ENCODE measurements at regions not wholly inside any gene's neighbourhood (a gene's known extent, or its start where the extent isn't known, plus 50 kb on each side); places are given as distances from the start of the nearest gene placed in this dataset.

- CTCF ChIA-PET: interaction anchor here (1.0 kb wide), 1 partner anchor 93 kb away, joined by 3 read pairs; no protein-coding TSS in a partner anchor
- Histone ChIP-seq H3K9ac (ENCODE audit: low read length) (no peak overlapping the region), H2AFZ (ENCODE audit: low read depth, low read length, poor library complexity, severe bottlenecking) (no peak overlapping the region), H3K79me2 (ENCODE audit: insufficient read depth, low read length) (no peaks in the 10 kb centered on the region), H3K27me3 (ENCODE audit: insufficient read depth, low read length) (no peaks in the 10 kb centered on the region), H3K4me1 (ENCODE audit: control insufficient read depth in 1 of 2, insufficient read depth in 2 of 2, low read length in 2 of 2) (no peaks in the 10 kb centered on the region), H3K4me3 (replicated peaks in 1 of 2; ENCODE audit: low read depth in 1 of 2, low read length in 2 of 2) (no peak overlapping the region), H3K27ac (ENCODE audit: low read depth, low read length) (no peak overlapping the region), H4K20me1 (ENCODE audit: insufficient read depth) (no peaks in the 10 kb centered on the region), H3K36me3 (ENCODE audit: control insufficient read depth in 1 of 2, insufficient read depth in 2 of 2, low read length in 2 of 2) (no peaks in the 10 kb centered on the region), H3K9me3 (ENCODE audit: control insufficient read depth in 1 of 2, insufficient read depth in 1 of 2, low read depth in 1 of 2, low read length in 2 of 2) (no peaks in the 10 kb centered on the region), H3K9me2 (ENCODE audit: insufficient read depth) (no peaks in the 10 kb centered on the region), H3K4me2 (ENCODE audit: low read length) (no peak overlapping the region)
- TF ChIP-seq TCF7L2 (IDR thresholded peaks at IDR 0.05; ENCODE audit: borderline replicate concordance, extremely low read depth, insufficient read depth, insufficient read length): no peak
- no peak for TF ChIP-seq CEBPB (IDR thresholded peaks at IDR 0.05; ENCODE audit: low read depth)
- no peak for TF ChIP-seq MAX (IDR thresholded peaks at IDR 0.05)
- POLR2A ChIA-PET: no interaction called here
- RAD21 ChIA-PET (ENCODE audit: low non-redundant PET in 1 of 2, low total read pairs in 2 of 2, uncharacterized antibody in 2 of 2, unreplicated experiment in 2 of 2): no interaction called here
- intact Hi-C loops (cut with micrococcal nuclease): no loop called here
- no TSS peak for BruUV-seq (replicated peaks)
- no peak for ATAC-seq
- DNase-seq (ENCODE audit: low read depth, low spot score): no peak
Measured at GRCh38 chr10:113469796-113470195, 83.1 kb upstream of the HABP2 start.

GRCh38 chr10:113470372-113471240 lies 82.2 kb upstream of the HABP2 start:
- intact Hi-C loops (cut with micrococcal nuclease): no loop called here
- no peaks in the 10 kb centered on the region for H3K27me3 ChIP-seq (ENCODE audit: insufficient read depth, low read length)
- no peaks in the 10 kb centered on the region for H3K4me1 ChIP-seq (ENCODE audit: control insufficient read depth in 1 of 2, insufficient read depth in 2 of 2, low read length in 2 of 2)
- H3K9ac ChIP-seq (ENCODE audit: low read length): no peak overlapping the region
- ChIA-PET POLR2A (no interaction called here), RAD21 (ENCODE audit: low non-redundant PET in 1 of 2, low total read pairs in 2 of 2, uncharacterized antibody in 2 of 2, unreplicated experiment in 2 of 2) (no interaction called here), CTCF (no interaction called here)
- H4K20me1 ChIP-seq (ENCODE audit: insufficient read depth): no peaks in the 10 kb centered on the region
- no TSS peak for BruUV-seq (replicated peaks)
- no peak overlapping the region for H2AFZ ChIP-seq (ENCODE audit: low read depth, low read length, poor library complexity, severe bottlenecking)
- no peaks in the 10 kb centered on the region for H3K79me2 ChIP-seq (ENCODE audit: insufficient read depth, low read length)
- no peak for DNase-seq (ENCODE audit: low read depth, low spot score)
- no peak for ATAC-seq
- TF ChIP-seq SIN3A (IDR thresholded peaks at IDR 0.05; ENCODE audit: low read depth) (no peak), ZNF274 (IDR thresholded peaks at IDR 0.05; ENCODE audit: low read depth, low read length) (no peak), ZBTB33 (IDR thresholded peaks at IDR 0.05; ENCODE audit: extremely low read depth, insufficient replicate concordance, low read length) (no peak), CTCF (IDR thresholded peaks at IDR 0.05 in 2 of 3, conservative IDR thresholded peaks at IDR 0.05 in 1 of 3; ENCODE audit: borderline replicate concordance in 1 of 3, insufficient read depth in 1 of 3, low read depth in 2 of 3, low read length in 2 of 3) (no peak), POLR2A (IDR thresholded peaks at IDR 0.05; ENCODE audit: borderline replicate concordance, extremely low read depth, insufficient read depth, insufficient read length) (no peak)
- no peaks in the 10 kb centered on the region for H3K9me3 ChIP-seq (ENCODE audit: control insufficient read depth in 1 of 2, insufficient read depth in 1 of 2, low read depth in 1 of 2, low read length in 2 of 2)
- no peak overlapping the region for H3K4me3 ChIP-seq (replicated peaks in 1 of 2; ENCODE audit: low read depth in 1 of 2, low read length in 2 of 2)
- H3K27ac ChIP-seq (ENCODE audit: low read depth, low read length): no peak overlapping the region
- H3K4me2 ChIP-seq (ENCODE audit: low read length): no peak overlapping the region
- no peaks in the 10 kb centered on the region for H3K9me2 ChIP-seq (ENCODE audit: insufficient read depth)
- H3K36me3 ChIP-seq (ENCODE audit: control insufficient read depth in 1 of 2, insufficient read depth in 2 of 2, low read length in 2 of 2): no peaks in the 10 kb centered on the region
